Stimulated activated memory B cell treated with anti-CD40 and anti-IgM and Interleukin-4, amounts not matched to agents 10 μg/mL and 1 μg/mL and 100 μg/mL, for 72 hours (primary cell): ENCODE measurements at regions not wholly inside any gene's neighbourhood (a gene's known extent, or its start where the extent isn't known, plus 50 kb on each side); places are given as distances from the start of the nearest gene placed in this dataset.

ENCODE experiments used
- ATAC-seq: fragments of 150-1000 bp; cut with Tn5 transposase; 2 replicates; pipeline ENCODE4 v1.10.0; 2021
- H3K27ac Mint-ChIP-seq: one replicate; pipeline ENCODE4 v1.8.0; 2022; ENCODE audit warnings: mild to moderate bottlenecking, mixed read lengths
- H3K27me3 Mint-ChIP-seq: one replicate; pipeline ENCODE4 v1.8.0; 2022; ENCODE audit warnings: mixed read lengths
- H3K36me3 Mint-ChIP-seq: one replicate; pipeline ENCODE4 v1.8.0; 2022; ENCODE audit warnings: mixed read lengths
- H3K4me1 Mint-ChIP-seq: one replicate; pipeline ENCODE4 v1.8.0; 2022; ENCODE audit warnings: mixed read lengths
- H3K4me3 Mint-ChIP-seq: one replicate; pipeline ENCODE4 v1.8.0; 2022; ENCODE audit warnings: mild to moderate bottlenecking, moderate library complexity, mixed read lengths
- H3K9me3 Mint-ChIP-seq: one replicate; pipeline ENCODE4 v1.8.0; 2022; ENCODE audit warnings: mixed read lengths

DNA sequence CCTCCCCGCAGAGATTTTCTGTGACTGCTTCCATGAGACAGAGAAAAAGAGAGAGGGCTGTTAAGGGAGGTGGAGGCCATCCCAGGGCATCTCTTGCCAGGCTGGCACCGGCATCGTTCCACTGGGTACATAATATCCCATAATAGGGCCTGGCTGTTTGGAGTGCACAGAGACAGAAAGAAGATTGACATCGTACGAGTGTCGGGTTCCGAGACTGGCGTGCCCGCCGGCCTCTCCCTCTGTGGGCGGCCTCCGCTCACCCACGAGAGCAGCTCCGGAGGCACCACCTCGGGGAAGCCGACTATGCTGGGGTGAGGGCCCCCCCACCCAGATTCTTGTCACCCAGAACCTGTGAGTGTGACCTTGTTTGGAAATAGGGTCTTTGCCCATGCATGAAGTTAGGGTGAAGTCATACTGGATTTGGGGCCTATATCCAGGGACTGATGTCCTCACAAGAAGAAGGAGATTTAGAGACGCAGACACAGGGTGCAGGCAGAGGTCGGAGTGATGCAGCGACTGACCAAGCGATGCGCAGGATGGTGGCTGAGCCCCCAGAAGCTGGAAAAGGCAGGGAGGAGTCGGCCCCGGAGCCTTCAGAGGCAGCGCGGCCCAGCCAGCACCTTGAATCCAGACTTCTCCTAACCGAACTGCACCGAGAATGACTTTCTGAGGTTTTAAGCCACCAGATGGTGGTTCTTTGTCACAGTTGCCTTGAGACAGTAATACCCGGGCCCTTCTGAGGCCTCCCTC is 101.8 kb upstream of the CIBAR2 start:
- Mint-ChIP-seq H3K4me1 (no peaks in the 10 kb centered on the region), H3K27me3 (peaks cover 22% of the 10 kb centered on the region), H3K9me3 (no peaks in the 10 kb centered on the region), H3K36me3 (no peaks in the 10 kb centered on the region), H3K27ac (no peak overlapping the region), H3K4me3 (no peak overlapping the region)
- no peak for ATAC-seq

DNA sequence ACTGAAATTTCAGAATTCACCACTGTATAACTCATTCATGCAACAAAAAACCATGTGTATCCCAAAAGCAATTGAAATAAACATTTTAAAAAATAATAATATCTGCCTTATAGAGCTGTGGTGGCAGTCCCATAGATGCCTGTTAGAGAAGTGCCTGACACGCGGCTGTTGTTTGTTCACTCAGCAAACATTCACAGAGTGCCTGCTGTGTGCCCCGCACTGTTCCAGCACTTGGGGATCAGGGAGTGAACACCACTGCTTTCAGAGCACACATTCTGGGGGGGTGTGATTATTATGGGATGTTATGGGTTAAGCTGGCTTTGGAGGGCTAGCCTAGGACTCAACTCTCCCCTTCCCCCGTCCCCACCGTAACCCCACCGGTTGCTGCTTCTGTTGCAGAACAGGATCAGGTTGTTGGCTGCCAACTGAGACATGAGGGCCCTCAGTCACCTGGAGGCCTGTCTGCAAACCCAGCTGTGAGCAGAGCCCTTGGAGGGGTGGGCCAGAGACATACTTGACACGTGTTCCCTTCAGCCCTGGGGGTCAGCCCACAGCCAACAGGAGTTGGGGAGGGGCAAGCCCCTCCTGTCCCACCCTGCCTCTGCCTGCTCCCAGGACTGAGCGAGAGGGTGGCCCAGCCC is 103.3 kb upstream of the CIBAR2 start:
- peak; percentile 13 for ATAC-seq
- Mint-ChIP-seq H3K9me3 (no peaks in the 10 kb centered on the region), H3K4me1 (no peaks in the 10 kb centered on the region), H3K36me3 (no peaks in the 10 kb centered on the region), H3K27me3 (peaks cover 22% of the 10 kb centered on the region), H3K27ac (no peak overlapping the region), H3K4me3 (no peak overlapping the region)

DNA sequence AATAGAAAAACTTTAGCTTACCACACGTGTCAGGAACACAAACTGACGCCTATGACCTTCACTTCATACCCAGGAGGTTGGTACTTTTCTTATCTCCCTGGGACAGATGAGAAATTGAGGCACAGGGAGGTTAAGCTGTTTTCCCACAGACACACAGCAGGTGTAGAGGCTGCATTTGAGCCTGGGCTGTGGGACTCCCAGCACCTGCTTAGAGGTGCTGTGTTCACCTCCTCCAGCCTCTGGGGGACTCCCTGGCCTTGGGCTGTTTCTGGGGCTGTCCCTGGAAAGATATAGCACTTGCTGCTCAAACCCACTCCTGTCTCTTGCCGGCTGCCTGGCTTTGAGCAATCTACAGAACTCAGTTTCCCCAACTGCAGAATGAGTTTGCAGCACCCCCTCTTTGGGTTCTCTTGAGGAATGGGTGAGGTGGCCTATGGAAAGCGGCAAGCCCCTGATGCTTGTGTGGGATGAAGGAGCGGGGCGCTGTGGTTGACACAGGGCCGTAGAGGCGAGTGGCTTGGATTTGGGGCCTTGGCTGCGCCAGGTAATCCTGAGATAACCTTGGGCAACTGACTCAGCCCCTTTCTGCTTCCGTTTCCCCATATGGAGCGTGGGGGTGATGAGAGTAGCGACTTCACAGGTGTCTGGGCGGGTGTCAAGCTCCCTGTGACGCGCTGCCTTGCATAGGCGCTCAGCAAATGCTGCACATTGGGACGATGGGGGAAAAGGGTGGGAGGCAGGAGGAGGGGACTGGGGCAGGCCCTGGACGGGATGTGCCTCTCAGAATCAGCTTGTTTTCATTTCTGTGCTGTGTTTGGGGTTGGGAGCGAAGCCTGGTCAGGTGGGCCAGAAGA is 104.5 kb upstream of the CIBAR2 start:
- no peak for ATAC-seq
- no peaks in the 10 kb centered on the region for H3K36me3 Mint-ChIP-seq
- peak overlapping the region; percentile 12 for H3K27ac Mint-ChIP-seq
- H3K27me3 Mint-ChIP-seq: peaks cover 31% of the 10 kb centered on the region
- H3K9me3 Mint-ChIP-seq: no peaks in the 10 kb centered on the region
- no peak overlapping the region for H3K4me3 Mint-ChIP-seq
- H3K4me1 Mint-ChIP-seq: no peaks in the 10 kb centered on the region

DNA sequence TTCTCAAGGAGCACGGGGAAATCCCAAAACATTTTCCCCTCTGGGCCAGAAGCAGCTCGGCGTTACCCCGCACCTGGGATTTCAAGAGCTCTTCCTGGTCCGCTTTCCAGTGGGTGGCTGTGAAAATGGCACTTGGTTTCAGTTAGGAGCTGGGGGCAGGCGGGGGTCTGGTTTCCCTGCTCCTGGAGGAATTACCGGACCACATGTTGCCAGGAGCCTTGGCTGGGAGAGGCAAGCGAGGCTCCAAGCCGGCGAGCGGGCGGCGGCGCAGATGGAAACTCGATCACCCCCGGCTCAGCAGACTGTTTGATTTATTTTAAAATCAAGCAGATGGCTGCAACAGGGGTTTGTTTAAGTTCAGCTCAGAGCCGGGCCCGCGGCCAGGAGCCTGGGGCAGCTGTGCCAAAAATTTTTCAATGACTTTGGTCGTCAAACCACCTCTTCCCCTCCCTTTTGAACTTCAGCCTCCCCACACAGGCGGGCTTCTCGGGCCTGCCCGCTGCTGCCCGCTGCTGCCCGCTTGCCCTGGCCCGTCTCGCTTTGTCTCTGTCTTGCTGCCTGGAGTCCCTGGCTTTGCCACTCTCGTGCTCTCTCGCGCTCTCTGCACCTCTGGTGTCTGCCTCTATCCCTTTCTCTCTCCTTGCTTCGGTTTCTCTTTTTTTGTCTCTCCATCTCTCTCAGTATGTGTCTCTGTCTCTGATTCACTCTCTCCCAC is 108.0 kb upstream of the CIBAR2 start:
- ATAC-seq: no peak
- Mint-ChIP-seq H3K27ac (no peak overlapping the region), H3K9me3 (no peaks in the 10 kb centered on the region), H3K27me3 (peaks cover 29% of the 10 kb centered on the region), H3K36me3 (no peaks in the 10 kb centered on the region), H3K4me1 (no peaks in the 10 kb centered on the region), H3K4me3 (no peak overlapping the region)

DNA sequence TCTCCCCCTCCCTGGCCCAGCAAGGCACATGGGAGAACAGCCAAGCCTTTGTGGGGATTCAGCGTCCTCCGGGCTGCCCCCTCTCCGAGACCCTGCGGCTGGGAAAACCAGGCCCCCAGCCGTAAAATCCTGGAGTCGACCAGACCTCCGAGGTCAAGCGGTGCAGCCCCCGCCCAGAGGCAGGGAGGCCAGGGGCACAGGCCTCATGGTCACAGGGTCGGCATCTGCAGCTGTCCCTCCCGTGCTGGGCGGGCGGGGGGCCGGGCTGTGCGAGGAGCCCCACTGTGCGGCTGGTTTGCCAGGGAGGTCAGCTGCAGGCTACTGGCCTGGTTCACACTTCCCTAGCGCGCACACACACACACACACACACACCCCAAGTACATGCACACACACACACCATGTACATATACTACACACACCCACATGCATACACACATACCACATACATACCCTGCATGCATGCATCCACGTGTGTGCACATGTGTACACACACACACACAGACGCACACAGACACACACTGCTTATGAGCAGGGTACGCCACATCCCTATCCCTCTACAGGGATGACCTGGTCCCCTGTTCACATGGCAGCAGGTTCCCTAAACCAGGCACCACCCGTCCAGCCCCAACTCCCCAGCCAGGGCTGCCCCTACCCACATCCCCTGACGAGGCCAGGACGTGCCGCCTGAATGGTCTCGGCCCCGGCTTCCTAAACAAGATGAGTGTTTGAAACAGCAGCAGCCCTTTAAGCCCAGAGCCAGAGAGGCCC is 108.9 kb upstream of the CIBAR2 start:
- no peak overlapping the region for H3K4me3 Mint-ChIP-seq
- H3K27me3 Mint-ChIP-seq: peaks cover 30% of the 10 kb centered on the region
- H3K27ac Mint-ChIP-seq: no peak overlapping the region
- no peaks in the 10 kb centered on the region for H3K4me1 Mint-ChIP-seq
- no peak for ATAC-seq
- H3K9me3 Mint-ChIP-seq: no peaks in the 10 kb centered on the region
- H3K36me3 Mint-ChIP-seq: no peaks in the 10 kb centered on the region

DNA sequence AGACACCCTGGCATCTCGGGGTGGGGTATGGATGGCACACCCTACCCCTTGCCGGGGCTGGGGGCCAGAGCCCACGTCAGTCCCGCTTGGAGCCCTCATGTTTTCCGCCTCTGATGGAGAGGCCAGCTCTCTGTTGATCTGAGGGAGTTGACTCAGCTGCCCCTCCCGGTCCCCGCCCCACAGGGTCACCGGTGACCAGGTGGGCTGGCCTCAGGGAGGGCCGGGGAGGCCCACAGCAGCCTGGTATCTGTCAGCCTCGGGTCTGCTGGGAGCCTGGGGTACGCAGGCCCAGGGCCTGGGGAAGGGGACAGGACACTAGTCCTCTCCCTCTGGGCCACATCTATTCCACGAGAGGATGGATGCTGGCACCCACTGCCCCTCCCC is 109.5 kb upstream of the CIBAR2 start:
- peaks cover 26% of the 10 kb centered on the region for H3K27me3 Mint-ChIP-seq
- H3K4me1 Mint-ChIP-seq: peaks cover 6% of the 10 kb centered on the region
- ATAC-seq: no peak
- H3K9me3 Mint-ChIP-seq: no peaks in the 10 kb centered on the region
- no peak overlapping the region for H3K27ac Mint-ChIP-seq
- H3K36me3 Mint-ChIP-seq: no peaks in the 10 kb centered on the region
- no peak overlapping the region for H3K4me3 Mint-ChIP-seq

DNA sequence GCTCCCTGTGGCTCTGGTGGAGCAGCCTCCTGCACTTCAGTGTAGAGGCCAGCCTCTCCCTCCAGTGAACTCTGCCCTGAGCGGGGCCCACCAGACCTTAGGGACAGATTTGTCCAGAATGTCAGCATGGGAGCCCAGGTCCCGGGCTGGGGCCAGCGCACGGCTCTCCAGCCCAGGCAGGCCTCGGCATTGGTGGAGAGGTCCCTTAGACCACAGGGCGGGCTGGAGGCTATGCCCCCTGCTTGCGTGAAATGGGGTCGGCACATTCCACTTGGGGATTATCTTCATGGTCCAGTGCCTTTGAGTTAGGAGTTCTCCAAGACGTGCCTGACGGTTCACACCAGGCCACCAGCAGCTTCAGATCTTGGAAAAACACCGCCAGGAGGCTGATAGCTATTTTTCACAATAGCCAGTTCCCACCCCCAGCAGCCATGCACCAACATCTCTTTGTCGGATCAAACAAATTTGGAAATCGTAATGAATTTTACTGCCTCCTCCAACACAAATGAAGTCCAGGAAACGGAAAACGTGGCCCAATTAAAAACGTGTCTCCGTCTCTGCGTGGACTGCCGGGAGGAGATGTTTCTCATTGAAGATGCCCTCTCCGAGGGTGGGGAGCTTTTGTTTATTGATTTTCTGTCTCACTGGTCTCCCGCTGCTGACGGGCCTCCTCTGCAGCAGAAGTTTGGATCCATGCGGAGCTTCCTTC is 110.0 kb upstream of the CIBAR2 start:
- no peaks in the 10 kb centered on the region for H3K9me3 Mint-ChIP-seq
- H3K27ac Mint-ChIP-seq: no peak overlapping the region
- H3K4me1 Mint-ChIP-seq: peaks cover 11% of the 10 kb centered on the region
- peaks cover 21% of the 10 kb centered on the region for H3K27me3 Mint-ChIP-seq
- no peak for ATAC-seq
- H3K4me3 Mint-ChIP-seq: no peak overlapping the region
- no peaks in the 10 kb centered on the region for H3K36me3 Mint-ChIP-seq

DNA sequence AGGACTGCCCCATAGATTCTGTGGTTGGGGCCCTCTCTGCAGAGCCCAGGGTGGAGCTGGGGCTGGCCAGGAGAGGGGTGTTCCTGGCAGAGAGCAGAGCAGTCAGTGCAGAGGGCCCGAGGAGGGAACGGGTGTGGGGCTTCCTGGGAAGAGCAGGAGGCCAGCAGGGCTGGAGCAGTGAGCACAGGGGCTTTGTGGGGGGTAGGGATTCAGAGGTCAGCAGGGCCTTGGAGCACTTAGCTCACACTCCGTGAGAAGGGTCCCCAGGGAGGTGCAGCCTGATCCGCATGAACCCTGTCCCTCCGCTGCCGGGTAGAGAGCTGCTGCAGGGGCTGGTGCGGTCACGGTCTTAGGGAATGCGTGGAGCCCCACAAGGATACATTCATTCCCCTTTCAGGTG is 113.0 kb upstream of the CIBAR2 start:
- H3K27me3 Mint-ChIP-seq: peaks cover 31% of the 10 kb centered on the region
- H3K4me3 Mint-ChIP-seq: no peak overlapping the region
- no peak for ATAC-seq
- H3K36me3 Mint-ChIP-seq: no peaks in the 10 kb centered on the region
- peaks cover 22% of the 10 kb centered on the region for H3K4me1 Mint-ChIP-seq
- H3K9me3 Mint-ChIP-seq: no peaks in the 10 kb centered on the region
- H3K27ac Mint-ChIP-seq: peak overlapping the region; percentile 30

DNA sequence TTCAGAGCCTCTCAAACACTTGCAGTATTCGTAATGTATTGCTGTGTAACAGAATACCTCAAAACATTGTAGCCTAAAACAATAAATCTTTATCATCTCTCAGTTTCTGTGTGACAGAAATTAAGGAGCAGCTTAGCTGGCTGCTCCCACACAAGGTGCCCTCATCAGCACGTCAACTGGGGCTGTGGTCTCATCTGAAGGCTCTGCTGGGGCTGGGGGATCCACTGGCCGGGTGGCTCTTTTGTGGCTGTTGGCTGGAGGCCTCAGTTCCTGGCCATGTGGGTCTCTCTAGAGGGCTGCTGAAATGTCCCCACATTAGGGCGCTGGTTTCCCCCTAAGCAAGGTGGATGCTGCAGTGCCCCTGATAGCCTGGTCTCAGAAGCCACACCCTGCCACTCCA is 113.4 kb upstream of the CIBAR2 start:
- peaks cover 22% of the 10 kb centered on the region for H3K4me1 Mint-ChIP-seq
- H3K4me3 Mint-ChIP-seq: no peak overlapping the region
- no peak for ATAC-seq
- H3K27ac Mint-ChIP-seq: peak overlapping the region; percentile 92
- H3K36me3 Mint-ChIP-seq: no peaks in the 10 kb centered on the region
- H3K27me3 Mint-ChIP-seq: peaks cover 36% of the 10 kb centered on the region
- H3K9me3 Mint-ChIP-seq: peaks cover 2% of the 10 kb centered on the region

DNA sequence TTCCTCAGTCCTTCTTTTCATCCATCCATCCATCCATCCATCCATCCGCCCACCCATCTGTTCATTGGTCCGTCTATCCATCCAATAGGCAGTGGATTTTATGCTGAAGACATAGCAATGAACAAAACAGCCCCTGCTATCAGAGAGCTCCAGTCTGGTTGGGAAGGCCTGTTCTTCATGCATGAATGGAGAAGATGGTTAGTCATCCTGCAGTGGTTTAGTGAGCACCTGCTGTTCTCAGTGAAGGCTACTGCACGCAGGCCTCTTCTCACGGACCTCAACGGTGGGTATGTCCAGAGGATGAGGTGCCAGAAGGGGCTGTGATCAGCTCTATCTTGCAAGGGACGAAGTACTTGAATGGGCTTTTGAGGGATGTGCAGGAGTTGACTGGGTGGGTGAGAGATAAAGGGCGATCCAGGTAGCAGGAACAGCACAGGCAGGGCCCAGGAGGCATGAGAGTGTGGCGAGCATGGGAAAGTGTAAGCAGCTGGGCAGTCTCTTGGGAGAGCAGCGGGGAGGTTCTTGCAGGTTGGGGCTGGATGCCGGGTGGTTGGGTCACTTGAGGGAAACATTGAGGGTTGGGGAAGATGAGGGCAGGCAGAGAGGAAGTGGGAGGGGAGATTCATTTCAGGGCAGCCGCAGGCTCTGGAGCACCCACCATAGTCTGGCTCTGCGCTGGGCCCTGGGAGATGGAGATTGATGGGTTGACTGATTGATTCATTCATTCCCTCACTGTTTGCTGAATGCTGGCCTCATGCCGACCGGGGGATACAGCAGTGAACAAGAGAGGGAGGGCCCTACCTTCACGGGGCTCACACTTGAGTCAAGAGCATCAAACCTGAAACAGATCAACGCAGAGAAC is 115.0 kb upstream of the CIBAR2 start:
- H3K27ac Mint-ChIP-seq: peak overlapping the region; percentile 92
- ATAC-seq: peak; percentile 90
- H3K9me3 Mint-ChIP-seq: peaks cover 9% of the 10 kb centered on the region
- peaks cover 22% of the 10 kb centered on the region for H3K4me1 Mint-ChIP-seq
- H3K36me3 Mint-ChIP-seq: no peaks in the 10 kb centered on the region
- peaks cover 35% of the 10 kb centered on the region for H3K27me3 Mint-ChIP-seq
- H3K4me3 Mint-ChIP-seq: peak overlapping the region; percentile 28

DNA sequence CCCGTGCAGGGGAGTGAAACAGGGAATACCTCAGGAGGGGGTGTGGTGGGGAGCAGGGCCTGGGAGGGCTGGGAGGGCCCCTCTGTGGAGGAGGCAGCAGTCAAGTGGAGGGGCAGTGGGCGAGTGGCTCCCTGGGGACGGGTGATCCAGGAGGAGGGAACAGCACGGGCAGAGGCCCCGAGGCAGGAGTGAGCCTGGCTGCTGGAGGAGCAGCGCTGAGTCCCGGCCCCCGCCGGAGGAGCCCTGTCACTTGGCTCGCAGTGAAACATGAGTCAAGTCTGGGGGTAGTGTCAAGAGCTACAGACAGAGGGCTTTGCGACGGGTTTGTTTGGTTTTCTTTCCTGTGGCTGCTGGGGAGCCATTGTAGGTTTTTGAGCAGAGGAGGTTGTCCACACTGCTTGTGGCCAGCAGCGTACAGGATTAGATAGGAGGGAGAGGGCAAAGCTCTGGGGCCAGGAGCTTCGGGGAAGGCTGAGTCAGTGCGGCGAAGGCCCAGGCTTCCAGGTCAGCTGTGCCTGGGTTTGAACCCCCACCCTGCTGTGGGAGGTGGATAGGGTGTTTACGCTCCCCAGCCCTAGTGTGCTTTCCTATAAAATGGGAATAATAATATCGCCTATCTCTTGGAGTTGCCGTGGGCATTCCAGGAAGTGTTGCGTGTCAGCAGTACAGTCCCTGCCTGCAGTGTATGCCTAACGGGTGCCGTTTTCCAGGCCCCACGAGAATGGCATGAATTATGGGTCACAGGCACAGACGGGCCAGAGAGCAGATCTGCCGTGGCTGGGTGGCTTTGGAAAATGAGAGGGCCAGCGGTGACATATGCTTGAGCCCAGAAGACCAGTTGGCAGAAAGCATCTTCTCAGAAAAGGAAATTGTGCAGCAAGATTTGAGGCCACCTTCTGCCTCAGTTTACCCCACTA is 115.9 kb upstream of the CIBAR2 start:
- Mint-ChIP-seq H3K27me3 (peaks cover 41% of the 10 kb centered on the region), H3K4me1 (peaks cover 22% of the 10 kb centered on the region), H3K36me3 (no peaks in the 10 kb centered on the region), H3K9me3 (peaks cover 9% of the 10 kb centered on the region), H3K27ac (peak overlapping the region; percentile 92), H3K4me3 (peak overlapping the region; percentile 28)
- no peak for ATAC-seq

DNA sequence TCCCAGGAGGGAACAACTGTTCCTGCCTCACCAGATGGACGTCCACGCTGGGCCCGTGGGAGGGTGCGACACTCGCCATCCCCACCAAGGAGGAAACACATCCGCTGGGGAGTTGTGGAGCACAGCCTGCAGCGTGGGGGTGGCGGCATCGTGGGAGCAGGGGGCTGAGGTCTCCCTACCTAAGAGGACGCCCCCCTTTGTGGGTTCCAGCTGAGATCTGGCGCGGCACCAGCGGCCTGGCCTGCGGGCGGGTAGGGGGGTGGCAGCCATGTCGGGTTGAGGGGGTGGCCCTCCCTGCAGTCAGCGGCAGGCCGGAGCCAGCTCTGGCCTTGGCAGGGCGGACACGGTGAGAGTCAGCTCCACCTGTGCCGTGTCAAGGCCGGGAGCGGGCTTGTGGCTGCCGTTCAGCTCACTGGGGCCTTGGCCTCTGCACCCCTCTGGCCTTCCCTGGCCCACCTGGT is 116.7 kb upstream of the CIBAR2 start:
- H3K27ac Mint-ChIP-seq: no peak overlapping the region
- H3K27me3 Mint-ChIP-seq: peaks cover 49% of the 10 kb centered on the region
- peaks cover 22% of the 10 kb centered on the region for H3K4me1 Mint-ChIP-seq
- peaks cover 9% of the 10 kb centered on the region for H3K9me3 Mint-ChIP-seq
- H3K36me3 Mint-ChIP-seq: no peaks in the 10 kb centered on the region
- ATAC-seq: no peak
- no peak overlapping the region for H3K4me3 Mint-ChIP-seq
